ENCODE measurements at regions not wholly inside any gene's neighbourhood (a gene's known extent, or its start where the extent isn't known, plus 50 kb on each side); places are given as distances from the start of the nearest gene placed in this dataset.

DNA sequence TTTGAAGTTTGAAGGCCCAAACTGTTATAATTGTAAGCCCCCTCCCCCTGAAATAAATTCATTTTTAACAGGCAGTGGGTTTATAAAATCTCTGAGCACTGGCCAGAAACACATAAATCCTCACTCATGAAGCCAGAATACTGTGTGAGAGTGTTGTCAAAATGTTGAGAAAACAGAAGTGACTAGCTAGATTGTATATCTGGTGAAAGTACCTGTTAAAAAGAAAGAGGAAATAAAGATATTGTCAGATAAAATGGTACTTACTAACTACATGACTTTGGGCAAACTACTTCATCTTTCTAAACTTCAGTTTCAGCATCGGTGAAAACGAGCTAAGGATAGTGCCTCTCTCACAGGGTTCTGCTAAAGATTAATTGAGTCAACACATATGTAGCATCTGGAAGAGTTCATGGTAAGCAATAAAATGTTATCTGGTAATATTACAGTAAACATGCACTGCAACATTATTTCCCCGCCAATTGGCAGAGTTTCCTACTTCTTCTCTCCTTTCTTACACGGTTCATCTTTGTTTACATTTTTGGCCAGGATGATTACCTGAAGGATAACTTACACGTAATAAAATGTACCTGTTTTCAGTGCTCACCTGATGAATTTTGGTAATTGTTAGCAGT is 202.5 kb upstream of the CHRM2 start:
- FAIRE-seq: no peak

GRCh38 chr7:136664537-136664936 is 203.9 kb upstream of the CHRM2 start:
- FAIRE-seq: no peak

- no peak for FAIRE-seq
Measured at GRCh38 chr7:136657482-136657921, 210.9 kb upstream of the CHRM2 start.

- FAIRE-seq: no peak
Measured at GRCh38 chr7:136656516-136656915, 211.9 kb upstream of the CHRM2 start.

DNA sequence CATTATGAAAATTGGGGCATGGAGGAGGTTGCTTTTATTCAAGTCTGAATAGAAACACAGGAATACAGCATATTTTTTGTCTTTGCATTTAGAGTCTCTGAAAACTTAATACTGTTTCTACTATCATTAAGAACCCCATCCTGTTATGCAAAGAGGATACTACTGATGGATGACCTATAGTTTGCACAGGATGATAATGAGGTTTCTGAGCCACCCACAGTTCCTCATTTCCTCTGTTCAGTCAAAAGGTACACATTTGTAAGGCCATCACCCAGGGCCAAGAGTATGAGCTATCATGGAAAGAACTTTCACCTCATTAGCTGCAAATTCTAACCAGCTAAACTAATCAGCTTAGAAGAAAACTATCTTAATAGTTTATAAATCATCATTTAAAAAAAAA is 213.0 kb upstream of the CHRM2 start:
- no peak for FAIRE-seq

- no peak for FAIRE-seq
Measured at GRCh38 chr7:136654406-136654805, 214.0 kb upstream of the CHRM2 start.

GRCh38 chr7:136652635-136653370 is 215.6 kb upstream of the CHRM2 start:
- FAIRE-seq: no peak

- FAIRE-seq: no peak
Measured at GRCh38 chr7:136640977-136641376, 227.5 kb upstream of the CHRM2 start.

DNA sequence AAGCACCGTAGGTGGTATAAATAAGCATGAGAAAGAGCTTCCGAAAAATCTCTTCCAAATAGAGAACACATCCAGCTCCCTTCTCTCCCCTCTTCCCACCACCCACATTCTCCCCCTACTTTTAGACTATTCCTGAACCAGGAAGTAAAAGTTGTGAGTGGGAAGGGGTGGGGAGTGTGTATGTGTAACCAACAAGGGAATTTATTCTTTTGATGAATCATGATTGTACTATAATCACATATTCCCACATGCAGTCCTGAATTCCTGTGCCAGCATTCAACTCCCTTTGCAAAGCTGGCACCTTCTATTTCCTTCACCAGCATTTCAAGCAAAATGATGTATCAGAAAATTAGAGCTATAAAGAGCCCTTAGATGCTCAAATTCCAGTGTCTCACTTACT is 230.6 kb upstream of the CHRM2 start:
- FAIRE-seq: no peak

GRCh38 chr7:136635751-136636150 is 232.7 kb upstream of the CHRM2 start:
- no peak for FAIRE-seq

DNA sequence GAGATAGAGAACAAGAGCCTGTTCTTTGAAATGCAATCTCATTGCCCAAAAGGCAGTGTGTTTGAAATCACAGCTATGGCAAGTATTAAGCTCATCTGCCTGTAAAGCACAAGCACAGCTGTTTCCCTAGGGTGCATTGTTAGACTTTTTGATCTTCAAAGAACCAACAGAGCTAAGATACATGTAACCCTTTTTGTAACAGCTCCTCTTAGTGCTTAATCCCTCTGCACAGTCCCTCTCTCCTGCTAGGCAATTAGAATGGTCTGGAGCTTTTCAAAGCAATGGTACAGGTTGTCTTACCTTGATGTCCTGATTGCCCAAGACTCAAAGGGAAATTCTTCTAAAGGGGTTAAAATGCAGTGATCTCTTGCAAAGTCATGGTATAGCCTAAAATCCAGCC is 249.6 kb upstream of the CHRM2 start:
- FAIRE-seq: no peak

GRCh38 chr7:136617176-136617575 is 251.3 kb upstream of the CHRM2 start:
- FAIRE-seq: peak; percentile 29

- no peak for FAIRE-seq
Measured at GRCh38 chr7:136605532-136606329, 262.7 kb upstream of the CHRM2 start.

- FAIRE-seq: no peak
Measured at GRCh38 chr7:136601772-136602171, 266.7 kb upstream of the CHRM2 start.

- FAIRE-seq: no peak
Measured at GRCh38 chr7:136600475-136600874, 268.0 kb upstream of the CHRM2 start.

- FAIRE-seq: no peak
Measured at GRCh38 chr7:136594739-136595144, 273.7 kb upstream of the CHRM2 start.

DNA sequence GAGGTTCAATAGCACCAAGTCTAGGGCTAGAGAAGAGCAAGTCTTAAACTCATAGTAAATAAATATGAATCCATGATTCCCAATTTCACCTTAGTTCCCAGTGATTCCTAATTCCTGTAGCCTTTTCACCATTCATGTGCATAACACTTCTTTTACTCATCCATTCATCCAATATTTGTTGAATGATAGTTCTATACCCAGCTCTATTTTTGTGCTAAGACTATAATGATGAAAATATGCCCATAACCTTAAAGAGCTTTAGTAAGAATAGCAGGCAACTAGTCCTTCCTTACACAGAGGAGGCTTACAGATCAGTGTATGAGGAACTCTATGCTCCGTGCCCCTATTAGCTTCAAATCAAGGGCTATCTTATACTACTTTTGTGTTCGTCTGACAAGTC is 280.2 kb upstream of the CHRM2 start:
- FAIRE-seq: no peak

GRCh38 chr7:136585954-136586670 is 282.3 kb upstream of the CHRM2 start:
- no peak for FAIRE-seq

DNA sequence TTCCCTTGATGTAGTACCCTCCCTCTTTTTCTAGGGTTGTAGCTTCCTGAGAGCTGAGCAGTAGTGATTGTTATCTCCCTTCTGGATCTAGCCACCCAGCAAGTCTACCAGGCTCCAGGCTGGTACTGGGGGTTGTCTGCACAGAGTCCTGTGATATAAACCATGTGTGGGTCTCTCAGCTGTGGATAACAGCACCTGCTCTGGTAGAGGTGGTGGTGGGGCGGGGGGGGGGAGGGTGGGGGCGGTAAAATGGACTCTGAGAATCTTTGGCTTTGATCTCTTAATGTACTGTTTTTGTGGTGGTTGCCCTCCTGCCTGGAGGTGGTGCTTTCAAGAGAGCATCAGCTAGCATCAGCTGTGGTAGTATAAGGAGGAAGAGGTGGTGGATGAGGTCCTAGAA is 302.0 kb upstream of the CHRM2 start:
- FAIRE-seq: no peak

- no peak for FAIRE-seq
Measured at GRCh38 chr7:136555933-136556332, 312.5 kb upstream of the CHRM2 start.

DNA sequence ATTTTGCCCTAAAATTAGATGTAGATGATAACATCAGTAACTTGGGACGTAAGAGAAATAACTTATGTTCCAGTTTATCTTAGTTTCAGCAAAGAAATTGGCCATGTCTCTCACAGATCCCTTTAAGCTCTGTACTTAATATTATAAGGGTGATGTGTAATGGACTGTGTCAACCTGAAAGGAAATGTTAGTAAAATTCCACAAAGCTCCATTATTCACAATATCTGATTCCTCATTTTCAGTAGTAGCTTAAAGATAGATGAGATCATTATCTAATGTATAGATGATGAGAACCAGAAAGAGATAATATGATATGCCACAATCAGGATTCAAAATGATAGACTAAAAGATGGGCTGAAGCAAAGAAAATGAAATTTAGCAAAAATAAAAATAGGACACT is 316.8 kb upstream of the CHRM2 start:
- no peak for FAIRE-seq

- no peak for FAIRE-seq
Measured at GRCh38 chr7:136549756-136550155, 318.7 kb upstream of the CHRM2 start.

GRCh38 chr7:136533732-136534131 is 334.7 kb upstream of the CHRM2 start:
- FAIRE-seq: no peak
